Peyer's patch (tissue), 4 donors: ENCODE measurements at regions not wholly inside any gene's neighbourhood (a gene's known extent, or its start where the extent isn't known, plus 50 kb on each side); places are given as distances from the start of the nearest gene placed in this dataset.

Experiments used
- DNase-seq, 3 donors: peaks; one replicate each; pipeline ENCODE4 v3.0.0-alpha.2; 2017 to 2019
- H3K27ac ChIP-seq, 4 donors: fragments of 200-600 bp; sonication (generic); one replicate each; pipeline ENCODE4 v1.5.1; 2016 to 2019
- H3K27me3 ChIP-seq, 2 donors: fragments of 200-600 bp; sonication (generic); one replicate each; pipeline ENCODE4 v1.5.1; 2019
- H3K36me3 ChIP-seq, 3 donors: fragments of 200-600 bp; sonication (generic); one replicate each; pipeline ENCODE4 v1.5.1; 2016 to 2019
- H3K4me1 ChIP-seq, 4 donors: fragments of 200-600 bp; sonication (generic); one replicate each; pipeline ENCODE4 v1.5.1; 2016 to 2019
- H3K4me3 ChIP-seq, 4 donors: fragments of 200-600 bp; sonication (generic); 1 replicate in 3 of 4; 2 replicates in 1 of 4; pipeline ENCODE4 v1.5.1; 2016 to 2019; ENCODE audit warnings: mild to moderate bottlenecking in 1 of 4
- H3K9me3 ChIP-seq, 4 donors: fragments of 200-600 bp; sonication (generic); one replicate each; pipeline ENCODE4 v1.5.1; 2016 to 2019; ENCODE audit warnings: mild to moderate bottlenecking in 1 of 4
- POLR2A ChIP-seq, 2 donors: fragments of 450-650 bp; IDR thresholded peaks; one replicate each; pipeline ENCODE4 v1.5.1; 2017; ENCODE audit warnings: antibody characterized with exemption in 2 of 2, mild to moderate bottlenecking in 2 of 2, moderate library complexity in 2 of 2
- TF ChIP-seq, protein P1 (sequence below), 6 experiments: fragments of 450-650 bp in 4 of 6; fragments of 200-600 bp in 2 of 6; sonication (generic) in 1 of 6; IDR thresholded peaks; one replicate each; pipeline ENCODE4 v1.5.1; 2017 to 2019; ENCODE audit warnings: antibody characterized with exemption in 6 of 6, mild to moderate bottlenecking in 3 of 6, moderate library complexity in 1 of 6

DNA sequence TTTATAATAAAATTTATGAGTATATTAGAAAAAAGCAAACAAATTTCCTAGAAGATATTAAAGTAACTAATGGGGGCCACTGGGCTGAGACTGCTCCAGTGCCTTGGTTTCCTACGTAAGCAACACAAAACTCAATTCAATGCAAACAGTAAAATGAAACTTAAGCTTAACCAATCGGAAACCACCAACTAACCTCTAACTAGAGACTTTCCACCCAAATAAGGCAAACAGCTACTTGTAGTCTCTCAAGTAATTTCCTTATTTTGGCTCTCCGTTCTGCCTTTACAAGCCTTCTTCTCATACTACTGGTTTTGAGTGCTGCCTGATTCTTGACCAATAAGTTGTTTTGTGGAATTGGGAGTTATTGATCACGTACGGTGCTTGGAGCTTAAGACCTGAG, 167.3 kb upstream of the VEGFC start:
- TF ChIP-seq, protein P1, sequence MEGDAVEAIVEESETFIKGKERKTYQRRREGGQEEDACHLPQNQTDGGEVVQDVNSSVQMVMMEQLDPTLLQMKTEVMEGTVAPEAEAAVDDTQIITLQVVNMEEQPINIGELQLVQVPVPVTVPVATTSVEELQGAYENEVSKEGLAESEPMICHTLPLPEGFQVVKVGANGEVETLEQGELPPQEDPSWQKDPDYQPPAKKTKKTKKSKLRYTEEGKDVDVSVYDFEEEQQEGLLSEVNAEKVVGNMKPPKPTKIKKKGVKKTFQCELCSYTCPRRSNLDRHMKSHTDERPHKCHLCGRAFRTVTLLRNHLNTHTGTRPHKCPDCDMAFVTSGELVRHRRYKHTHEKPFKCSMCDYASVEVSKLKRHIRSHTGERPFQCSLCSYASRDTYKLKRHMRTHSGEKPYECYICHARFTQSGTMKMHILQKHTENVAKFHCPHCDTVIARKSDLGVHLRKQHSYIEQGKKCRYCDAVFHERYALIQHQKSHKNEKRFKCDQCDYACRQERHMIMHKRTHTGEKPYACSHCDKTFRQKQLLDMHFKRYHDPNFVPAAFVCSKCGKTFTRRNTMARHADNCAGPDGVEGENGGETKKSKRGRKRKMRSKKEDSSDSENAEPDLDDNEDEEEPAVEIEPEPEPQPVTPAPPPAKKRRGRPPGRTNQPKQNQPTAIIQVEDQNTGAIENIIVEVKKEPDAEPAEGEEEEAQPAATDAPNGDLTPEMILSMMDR (IDR thresholded peaks at IDR 0.05), result no peak
- no peak overlapping the region for H3K27ac ChIP-seq

DNA sequence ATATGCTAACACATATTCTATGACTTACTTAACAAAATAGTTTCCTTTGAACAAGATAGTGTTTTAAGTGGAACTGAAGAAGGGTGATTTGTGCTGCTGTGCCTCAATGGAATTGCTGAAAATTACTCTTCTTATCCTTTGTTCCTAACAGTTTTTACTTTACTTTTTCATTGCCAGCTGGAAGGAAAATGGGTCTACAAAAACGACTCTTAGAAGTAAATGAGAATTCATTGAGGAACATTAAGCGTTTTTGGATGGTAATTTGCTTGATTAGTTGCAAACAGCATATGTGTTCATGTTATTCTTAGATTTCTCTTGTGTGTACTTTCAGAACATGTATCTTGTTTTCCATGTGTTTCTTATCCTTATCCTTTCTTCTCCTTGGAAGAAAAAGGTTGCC, 170.4 kb upstream of the VEGFC start:
- no peak overlapping the region for H3K27ac ChIP-seq
- no peak for DNase-seq
- no peaks in the 10 kb centered on the region for H3K4me1 ChIP-seq
- no peaks in the 10 kb centered on the region for H3K27me3 ChIP-seq
- no peaks in the 10 kb centered on the region for H3K9me3 ChIP-seq
- H3K4me3 ChIP-seq, result no peak overlapping the region
- TF ChIP-seq, protein P1 (IDR thresholded peaks at IDR 0.05), result no peak
- no peak for TF ChIP-seq POLR2A (IDR thresholded peaks at IDR 0.05)
- H3K36me3 ChIP-seq, result no peaks in the 10 kb centered on the region

More for the DNA sequence above, 167.3 kb upstream of the VEGFC start:
- no peaks in the 10 kb centered on the region for H3K27me3 ChIP-seq
- no peaks in the 10 kb centered on the region for H3K9me3 ChIP-seq
- H3K36me3 ChIP-seq, result no peaks in the 10 kb centered on the region
- H3K4me1 ChIP-seq, result no peaks in the 10 kb centered on the region
- no peak for DNase-seq
- no peak overlapping the region for H3K4me3 ChIP-seq

- H3K27ac ChIP-seq, result no peak overlapping the region
- H3K4me3 ChIP-seq, result no peak overlapping the region
- no peaks in the 10 kb centered on the region for H3K4me1 ChIP-seq
- no peaks in the 10 kb centered on the region for H3K9me3 ChIP-seq
- DNase-seq, result no peak
- H3K36me3 ChIP-seq, result no peaks in the 10 kb centered on the region
- no peak for TF ChIP-seq POLR2A (IDR thresholded peaks at IDR 0.05)
- TF ChIP-seq, protein P1 (IDR thresholded peaks at IDR 0.05), result peak in 1 of 6 experiments; percentile 6
- no peaks in the 10 kb centered on the region for H3K27me3 ChIP-seq
These were observed 171.5 kb upstream of the VEGFC start for GRCh38 chr4:176964116-176964691.

DNA sequence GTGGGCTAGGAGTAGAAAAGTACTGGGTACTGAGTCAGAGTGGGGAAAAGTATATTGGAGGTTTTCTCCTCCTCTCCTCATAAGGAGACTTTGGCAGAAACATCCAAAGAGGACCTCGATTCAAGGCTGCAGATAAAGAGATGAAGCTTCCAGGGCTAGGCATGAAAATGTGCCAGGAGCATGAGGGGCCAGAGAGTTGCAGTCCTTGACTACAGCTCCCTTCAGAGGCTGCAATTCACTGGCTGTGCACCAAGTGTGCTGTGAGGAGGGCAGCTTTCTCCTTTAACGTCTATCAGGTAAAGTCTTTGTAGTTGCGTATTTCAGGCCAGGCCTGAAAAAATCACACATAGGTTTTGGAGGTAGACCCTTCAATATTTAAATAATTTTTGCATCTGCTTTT, 174.9 kb upstream of the VEGFC start:
- no peak overlapping the region for H3K27ac ChIP-seq
- no peaks in the 10 kb centered on the region for H3K27me3 ChIP-seq
- H3K36me3 ChIP-seq, result no peaks in the 10 kb centered on the region
- no peaks in the 10 kb centered on the region for H3K4me1 ChIP-seq
- no peak for DNase-seq
- no peak overlapping the region for H3K4me3 ChIP-seq
- TF ChIP-seq, protein P1 (IDR thresholded peaks at IDR 0.05), result no peak
- TF ChIP-seq POLR2A (IDR thresholded peaks at IDR 0.05), result no peak
- H3K9me3 ChIP-seq, result no peaks in the 10 kb centered on the region

- Histone ChIP-seq H3K4me1 (no peaks in the 10 kb centered on the region), H3K27ac (no peak overlapping the region), H3K9me3 (no peaks in the 10 kb centered on the region), H3K4me3 (no peak overlapping the region), H3K36me3 (no peaks in the 10 kb centered on the region), H3K27me3 (no peaks in the 10 kb centered on the region)
- TF ChIP-seq POLR2A (IDR thresholded peaks at IDR 0.05), result no peak
- TF ChIP-seq, protein P1 (IDR thresholded peaks at IDR 0.05), result no peak
- DNase-seq, result no peak
These were observed 175.4 kb upstream of the VEGFC start for GRCh38 chr4:176968094-176968493.

- Histone ChIP-seq H3K36me3 (no peaks in the 10 kb centered on the region), H3K4me1 (no peaks in the 10 kb centered on the region), H3K27ac (no peak overlapping the region), H3K27me3 (no peaks in the 10 kb centered on the region), H3K9me3 (no peaks in the 10 kb centered on the region), H3K4me3 (no peak overlapping the region)
- no peak for DNase-seq
- TF ChIP-seq POLR2A (IDR thresholded peaks at IDR 0.05), result no peak
- TF ChIP-seq, protein P1 (IDR thresholded peaks at IDR 0.05), result no peak
These were observed 176.3 kb upstream of the VEGFC start for GRCh38 chr4:176969011-176969410.
